ENCODE measurements at regions not wholly inside any gene's neighbourhood (a gene's known extent, or its start where the extent isn't known, plus 50 kb on each side); places are given as distances from the start of the nearest gene placed in this dataset.

DNA sequence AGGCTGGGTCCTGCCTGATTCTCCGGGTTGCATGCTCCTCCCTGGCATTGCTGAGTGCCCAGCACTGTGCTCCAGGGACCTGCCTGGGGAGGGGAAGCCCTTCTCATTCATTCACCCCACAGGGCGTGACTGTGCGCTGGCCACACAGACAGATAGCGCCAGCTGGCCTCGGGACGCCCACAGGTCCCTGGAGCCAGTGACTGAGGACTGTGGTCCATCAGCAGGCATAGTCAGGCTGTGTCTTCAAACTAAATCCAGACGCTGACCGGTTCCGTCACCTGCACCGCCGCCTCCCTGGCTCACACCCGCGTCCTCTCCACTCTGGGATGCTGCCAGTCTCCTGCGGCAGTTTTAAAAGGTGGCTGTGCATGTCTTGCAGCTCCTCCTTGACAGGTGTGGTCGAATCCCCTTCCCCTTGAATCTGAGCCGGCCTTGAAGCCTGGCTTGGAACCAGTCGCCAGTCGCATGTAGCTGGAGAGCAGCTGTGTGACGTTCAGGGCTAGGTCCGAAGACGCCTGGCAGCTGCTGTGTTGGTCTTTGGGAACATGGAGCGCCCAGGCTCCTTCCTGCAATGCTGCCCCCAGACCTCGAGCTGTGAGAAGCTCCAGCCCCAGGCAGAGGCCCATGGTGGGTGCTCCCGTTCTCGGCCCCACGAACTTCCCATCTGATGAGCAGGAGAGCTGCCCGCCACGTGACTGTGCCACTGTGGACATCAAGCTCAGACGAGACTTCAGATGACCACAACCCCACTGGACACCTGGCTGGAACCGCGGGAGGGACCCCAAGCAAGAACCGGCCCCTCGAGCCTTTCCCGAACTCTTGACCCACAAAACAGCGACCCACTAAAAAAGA is 94.1 kb downstream of the ADRA2C start:
- TF ChIP-seq, protein P1, sequence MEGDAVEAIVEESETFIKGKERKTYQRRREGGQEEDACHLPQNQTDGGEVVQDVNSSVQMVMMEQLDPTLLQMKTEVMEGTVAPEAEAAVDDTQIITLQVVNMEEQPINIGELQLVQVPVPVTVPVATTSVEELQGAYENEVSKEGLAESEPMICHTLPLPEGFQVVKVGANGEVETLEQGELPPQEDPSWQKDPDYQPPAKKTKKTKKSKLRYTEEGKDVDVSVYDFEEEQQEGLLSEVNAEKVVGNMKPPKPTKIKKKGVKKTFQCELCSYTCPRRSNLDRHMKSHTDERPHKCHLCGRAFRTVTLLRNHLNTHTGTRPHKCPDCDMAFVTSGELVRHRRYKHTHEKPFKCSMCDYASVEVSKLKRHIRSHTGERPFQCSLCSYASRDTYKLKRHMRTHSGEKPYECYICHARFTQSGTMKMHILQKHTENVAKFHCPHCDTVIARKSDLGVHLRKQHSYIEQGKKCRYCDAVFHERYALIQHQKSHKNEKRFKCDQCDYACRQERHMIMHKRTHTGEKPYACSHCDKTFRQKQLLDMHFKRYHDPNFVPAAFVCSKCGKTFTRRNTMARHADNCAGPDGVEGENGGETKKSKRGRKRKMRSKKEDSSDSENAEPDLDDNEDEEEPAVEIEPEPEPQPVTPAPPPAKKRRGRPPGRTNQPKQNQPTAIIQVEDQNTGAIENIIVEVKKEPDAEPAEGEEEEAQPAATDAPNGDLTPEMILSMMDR (IDR thresholded peaks at IDR 0.05) = no peak
- TF ChIP-seq POLR2AphosphoS5 (IDR thresholded peaks at IDR 0.05) = no peak
- no peak for TF ChIP-seq POLR2A (IDR thresholded peaks at IDR 0.05)

Measured in prostate gland (tissue), 2 donors.